ENCODE measurements at regions not wholly inside any gene's neighbourhood (a gene's known extent, or its start where the extent isn't known, plus 50 kb on each side); places are given as distances from the start of the nearest gene placed in this dataset.
"Not testable (repeated sequence)": the region's sequence is repeated elsewhere in the genome, so short reads cannot be mapped to it uniquely, and the experiment has no call there.

DNA sequence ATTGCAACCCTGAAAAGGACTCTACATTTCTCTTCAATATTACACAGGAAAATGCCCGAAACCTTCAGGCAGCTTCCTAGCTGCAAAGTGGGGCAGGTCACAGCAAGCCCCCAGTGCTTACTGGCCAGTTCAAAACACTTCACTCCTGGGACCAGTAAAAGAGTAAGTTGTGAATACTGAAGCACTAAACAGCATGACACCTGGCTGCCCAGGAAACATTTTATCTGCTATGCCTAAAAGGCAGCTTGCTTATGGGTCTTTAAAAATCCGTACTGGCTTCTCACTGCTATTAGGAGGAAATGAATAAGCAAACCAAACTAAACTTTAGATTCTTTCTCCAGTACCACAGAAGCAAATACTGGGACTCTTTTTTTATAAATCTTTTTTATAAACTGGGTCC, 457.9 kb upstream of the ALCAM start:
- no peaks in the 10 kb centered on the region for H3K27me3 Mint-ChIP-seq
- H3K36me3 Mint-ChIP-seq, result no peaks in the 10 kb centered on the region
- no peaks in the 10 kb centered on the region for H3K4me1 Mint-ChIP-seq
- H3K4me3 Mint-ChIP-seq, result no peak overlapping the region
- no peak for ATAC-seq
- no peak overlapping the region for H3K27ac Mint-ChIP-seq
- H3K9me3 Mint-ChIP-seq, result peaks cover 4% of the 10 kb centered on the region

GRCh38 chr3:104909198-104909597, 457.5 kb upstream of the ALCAM start:
- no peaks in the 10 kb centered on the region for H3K4me1 Mint-ChIP-seq
- H3K4me3 Mint-ChIP-seq, result no peak overlapping the region
- ATAC-seq, result peak; percentile 48
- no peak overlapping the region for H3K27ac Mint-ChIP-seq
- peaks cover 4% of the 10 kb centered on the region for H3K9me3 Mint-ChIP-seq
- no peaks in the 10 kb centered on the region for H3K36me3 Mint-ChIP-seq
- H3K27me3 Mint-ChIP-seq, result no peaks in the 10 kb centered on the region

DNA sequence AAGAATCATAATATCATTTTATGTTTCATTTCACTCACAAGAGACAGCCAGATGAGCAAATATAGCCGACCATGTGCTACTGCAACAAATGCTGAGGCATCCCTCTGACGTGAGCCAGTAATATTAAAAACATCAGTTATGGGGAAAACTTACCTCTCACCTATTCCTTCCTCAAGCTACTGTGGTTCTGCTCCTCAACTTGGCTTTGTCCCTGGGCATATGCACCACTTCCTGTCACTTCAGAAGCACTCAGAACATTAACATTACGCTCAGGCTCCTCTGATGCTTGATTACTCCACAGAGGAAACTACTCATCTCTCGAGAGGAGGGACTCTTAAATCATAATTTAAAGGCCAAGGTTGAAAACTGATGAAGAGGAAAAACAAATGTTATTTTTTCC, 457.0 kb upstream of the ALCAM start:
- no peak overlapping the region for H3K27ac Mint-ChIP-seq
- no peaks in the 10 kb centered on the region for H3K36me3 Mint-ChIP-seq
- ATAC-seq, result no peak
- H3K9me3 Mint-ChIP-seq, result peaks cover 4% of the 10 kb centered on the region
- H3K27me3 Mint-ChIP-seq, result no peaks in the 10 kb centered on the region
- H3K4me3 Mint-ChIP-seq, result no peak overlapping the region
- no peaks in the 10 kb centered on the region for H3K4me1 Mint-ChIP-seq

- no peaks in the 10 kb centered on the region for H3K4me1 Mint-ChIP-seq
- no peak for ATAC-seq
- H3K27me3 Mint-ChIP-seq, result no peaks in the 10 kb centered on the region
- H3K27ac Mint-ChIP-seq, result no peak overlapping the region
- H3K36me3 Mint-ChIP-seq, result no peaks in the 10 kb centered on the region
- no peak overlapping the region for H3K4me3 Mint-ChIP-seq
- peaks cover 4% of the 10 kb centered on the region for H3K9me3 Mint-ChIP-seq
These were observed 455.3 kb upstream of the ALCAM start for GRCh38 chr3:104911376-104911775.

- no peaks in the 10 kb centered on the region for H3K36me3 Mint-ChIP-seq
- ATAC-seq, result no peak
- peaks cover 8% of the 10 kb centered on the region for H3K9me3 Mint-ChIP-seq
These were observed 449.7 kb upstream of the ALCAM start for GRCh38 chr3:104916971-104917370.

GRCh38 chr3:104920512-104920911, 446.2 kb upstream of the ALCAM start:
- Mint-ChIP-seq H3K9me3 (peaks cover 10% of the 10 kb centered on the region), H3K4me3 (no peak overlapping the region), H3K36me3 (no peaks in the 10 kb centered on the region), H3K27me3 (no peaks in the 10 kb centered on the region), H3K4me1 (no peaks in the 10 kb centered on the region), H3K27ac (no peak overlapping the region)
- no peak for ATAC-seq

More at GRCh38 chr3:104916971-104917370, 449.7 kb upstream of the ALCAM start:
- Mint-ChIP-seq H3K4me3 (no peak overlapping the region), H3K27me3 (no peaks in the 10 kb centered on the region), H3K27ac (no peak overlapping the region), H3K4me1 (no peaks in the 10 kb centered on the region)

GRCh38 chr3:104933972-104934371, 432.7 kb upstream of the ALCAM start:
- ATAC-seq, result no peak

DNA sequence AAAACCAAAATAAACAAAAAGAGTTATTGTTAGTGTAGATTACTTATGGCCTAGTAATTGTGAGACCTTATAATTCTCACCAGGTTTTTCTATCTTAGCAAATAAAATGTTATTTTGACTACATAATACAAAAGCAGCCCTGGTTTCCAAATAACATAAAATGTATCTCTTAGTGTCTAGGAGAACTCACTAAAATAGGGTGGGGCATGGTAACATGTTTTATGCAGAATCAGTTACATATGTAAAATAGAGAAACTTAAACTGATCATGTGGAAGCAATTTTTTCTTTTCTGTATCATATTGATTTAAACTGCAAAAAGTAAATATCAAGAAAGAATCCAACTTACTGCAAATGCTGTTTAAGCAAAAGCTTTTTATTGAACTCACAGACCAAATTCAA, 431.1 kb upstream of the ALCAM start:
- no peak overlapping the region for H3K4me3 Mint-ChIP-seq
- H3K27me3 Mint-ChIP-seq, result no peaks in the 10 kb centered on the region
- H3K9me3 Mint-ChIP-seq, result no peaks in the 10 kb centered on the region
- no peak overlapping the region for H3K27ac Mint-ChIP-seq
- H3K36me3 Mint-ChIP-seq, result no peaks in the 10 kb centered on the region
- no peak for ATAC-seq
- H3K4me1 Mint-ChIP-seq, result no peaks in the 10 kb centered on the region

More at GRCh38 chr3:104933972-104934371, 432.7 kb upstream of the ALCAM start:
- Mint-ChIP-seq H3K36me3 (no peaks in the 10 kb centered on the region), H3K9me3 (no peaks in the 10 kb centered on the region), H3K27ac (no peak overlapping the region), H3K4me3 (no peak overlapping the region), H3K27me3 (no peaks in the 10 kb centered on the region), H3K4me1 (no peaks in the 10 kb centered on the region)

- no peaks in the 10 kb centered on the region for H3K36me3 Mint-ChIP-seq
- no peaks in the 10 kb centered on the region for H3K4me1 Mint-ChIP-seq
- H3K27ac Mint-ChIP-seq, result no peak overlapping the region
- no peaks in the 10 kb centered on the region for H3K27me3 Mint-ChIP-seq
- ATAC-seq, result no peak
- no peak overlapping the region for H3K4me3 Mint-ChIP-seq
- H3K9me3 Mint-ChIP-seq, result no peaks in the 10 kb centered on the region
These were observed 427.5 kb upstream of the ALCAM start for GRCh38 chr3:104939196-104939595.

- no peaks in the 10 kb centered on the region for H3K27me3 Mint-ChIP-seq
- H3K36me3 Mint-ChIP-seq, result no peaks in the 10 kb centered on the region
- no peak for ATAC-seq
- peaks cover 3% of the 10 kb centered on the region for H3K9me3 Mint-ChIP-seq
- H3K27ac Mint-ChIP-seq, result no peak overlapping the region
- no peaks in the 10 kb centered on the region for H3K4me1 Mint-ChIP-seq
- H3K4me3 Mint-ChIP-seq, result no peak overlapping the region
These were observed 424.9 kb upstream of the ALCAM start for GRCh38 chr3:104941785-104942184.

DNA sequence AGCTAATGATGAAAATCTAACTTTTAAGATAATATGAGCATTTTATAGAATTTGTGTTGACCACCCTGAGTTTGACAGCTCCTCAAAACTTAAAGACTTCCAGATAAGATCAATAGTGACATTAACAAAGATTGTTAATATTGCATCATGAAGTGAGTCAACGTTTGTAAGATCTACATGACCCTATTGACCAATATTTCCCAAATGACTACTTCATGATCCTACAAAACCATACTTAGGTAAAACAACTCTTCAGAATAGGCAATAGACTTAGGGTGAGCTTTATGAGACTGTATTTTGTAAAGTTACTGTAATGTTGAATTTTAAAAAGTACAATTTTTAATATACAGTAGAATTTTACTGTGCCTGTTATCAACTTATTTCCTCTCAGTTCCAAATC, 422.7 kb upstream of the ALCAM start:
- peaks cover 3% of the 10 kb centered on the region for H3K9me3 Mint-ChIP-seq
- no peak overlapping the region for H3K27ac Mint-ChIP-seq
- H3K4me3 Mint-ChIP-seq, result no peak overlapping the region
- no peaks in the 10 kb centered on the region for H3K36me3 Mint-ChIP-seq
- H3K4me1 Mint-ChIP-seq, result no peaks in the 10 kb centered on the region
- peaks cover 8% of the 10 kb centered on the region for H3K27me3 Mint-ChIP-seq
- no peak for ATAC-seq

DNA sequence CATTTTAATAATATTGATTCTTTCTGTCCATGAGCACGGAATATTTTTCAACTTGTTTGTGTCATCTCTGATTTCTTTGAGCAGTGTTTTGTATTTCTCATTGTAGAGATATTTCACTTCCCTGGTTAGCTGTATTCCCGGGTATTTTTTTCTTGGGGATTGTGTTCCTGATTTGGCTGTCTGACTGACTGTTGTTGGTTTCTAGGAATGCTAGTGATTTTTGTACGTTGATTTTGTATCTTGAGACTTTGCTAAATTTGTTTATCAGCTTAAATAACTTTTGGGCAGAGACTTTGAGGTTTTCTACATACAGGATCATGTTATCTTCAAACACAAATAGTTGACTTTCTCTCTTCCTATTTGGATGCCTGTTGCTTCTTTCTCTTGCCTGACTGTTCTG, 418.8 kb upstream of the ALCAM start:
- ATAC-seq, result no peak
- Mint-ChIP-seq H3K27ac (no peak overlapping the region), H3K9me3 (peaks cover 6% of the 10 kb centered on the region), H3K27me3 (peaks cover 13% of the 10 kb centered on the region), H3K36me3 (no peaks in the 10 kb centered on the region), H3K4me1 (no peaks in the 10 kb centered on the region), H3K4me3 (no peak overlapping the region)

- H3K4me3 Mint-ChIP-seq, H3K36me3 Mint-ChIP-seq, H3K9me3 Mint-ChIP-seq, H3K4me1 Mint-ChIP-seq, ATAC-seq, H3K27ac Mint-ChIP-seq: not testable (repeated sequence)
- H3K27me3 Mint-ChIP-seq, result peaks cover 17% of the 10 kb centered on the region
These were observed 416.9 kb upstream of the ALCAM start for GRCh38 chr3:104949810-104950209.

GRCh38 chr3:104951426-104951825, 415.3 kb upstream of the ALCAM start:
- H3K27ac Mint-ChIP-seq, result no peak overlapping the region
- H3K4me3 Mint-ChIP-seq, result no peak overlapping the region
- H3K27me3 Mint-ChIP-seq, result peaks cover 17% of the 10 kb centered on the region
- ATAC-seq, result no peak
- H3K9me3 Mint-ChIP-seq, result peaks cover 2% of the 10 kb centered on the region
- no peaks in the 10 kb centered on the region for H3K4me1 Mint-ChIP-seq
- H3K36me3 Mint-ChIP-seq, result no peaks in the 10 kb centered on the region

DNA sequence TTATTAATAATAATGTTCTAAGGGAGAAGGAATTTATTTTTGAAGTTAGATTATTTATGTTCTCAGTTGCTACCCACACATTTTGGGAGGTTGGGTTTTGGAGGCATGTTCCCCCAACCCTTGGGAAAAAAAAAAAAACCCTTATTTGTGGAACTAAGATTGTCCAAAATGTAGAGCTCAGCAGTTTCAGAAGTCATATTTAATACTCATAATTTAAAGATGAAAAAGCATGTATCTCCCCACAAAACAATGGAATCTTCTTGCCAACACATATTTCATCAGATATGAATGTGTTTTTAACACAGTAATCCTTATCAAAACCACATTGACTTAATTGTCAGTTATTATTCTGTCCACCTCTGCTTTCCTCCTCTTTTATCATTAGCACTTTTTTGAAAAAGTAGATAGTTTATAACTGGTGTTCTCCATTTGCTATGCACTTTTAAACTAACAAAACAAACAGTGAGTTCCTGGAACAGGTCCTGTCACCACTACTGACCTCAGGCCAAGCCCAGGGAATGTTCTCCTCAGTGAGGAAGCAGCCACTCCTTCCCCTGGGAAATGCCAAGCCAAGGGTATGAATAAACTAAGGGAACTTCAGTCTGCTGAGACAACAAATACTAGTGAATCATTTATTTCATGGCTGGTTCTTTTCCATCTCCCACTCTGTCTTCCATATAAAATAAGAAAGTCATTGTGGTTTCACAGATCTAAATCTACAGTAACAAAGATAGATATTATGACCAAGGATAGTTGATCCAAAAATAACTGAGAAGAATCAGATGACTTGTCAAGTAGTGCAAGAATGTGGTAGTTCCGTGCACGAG, 414.4 kb upstream of the ALCAM start:
- H3K4me3 Mint-ChIP-seq, result no peak overlapping the region
- no peak overlapping the region for H3K27ac Mint-ChIP-seq
- no peaks in the 10 kb centered on the region for H3K36me3 Mint-ChIP-seq
- peaks cover 2% of the 10 kb centered on the region for H3K9me3 Mint-ChIP-seq
- no peak for ATAC-seq
- no peaks in the 10 kb centered on the region for H3K4me1 Mint-ChIP-seq
- H3K27me3 Mint-ChIP-seq, result peaks cover 17% of the 10 kb centered on the region

GRCh38 chr3:104956620-104957345, 409.9 kb upstream of the ALCAM start:
- Mint-ChIP-seq H3K27me3 (peaks cover 9% of the 10 kb centered on the region), H3K4me3 (no peak overlapping the region)
- peak; percentile 53 for ATAC-seq

More at GRCh38 chr3:104956620-104957345, 409.9 kb upstream of the ALCAM start:
- Mint-ChIP-seq H3K27ac (no peak overlapping the region), H3K36me3 (no peaks in the 10 kb centered on the region), H3K9me3 (no peaks in the 10 kb centered on the region), H3K4me1 (no peaks in the 10 kb centered on the region)
